ENCODE measurements at regions not wholly inside any gene's neighbourhood (a gene's known extent, or its start where the extent isn't known, plus 50 kb on each side); places are given as distances from the start of the nearest gene placed in this dataset.

DNA sequence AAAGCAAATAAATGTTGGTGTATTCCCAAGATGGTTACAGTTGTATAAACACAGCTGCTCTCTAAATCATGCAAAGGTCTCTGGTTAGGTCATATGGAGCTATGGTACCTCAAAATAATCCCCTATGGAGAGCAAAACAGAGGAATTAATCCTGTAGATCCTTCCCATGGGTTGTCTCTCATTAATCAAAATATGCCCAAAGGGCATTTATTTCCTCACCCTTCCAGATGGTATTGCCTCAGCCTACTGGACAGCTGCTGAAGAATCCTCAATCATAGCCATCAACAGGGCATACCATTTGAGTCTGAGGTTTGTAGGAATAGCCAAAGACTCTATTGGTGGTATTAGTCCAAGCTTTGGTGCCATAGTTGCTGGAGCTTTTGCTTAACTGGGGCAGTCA is 360.9 kb downstream of the RPL10L start:
- no peak for TF ChIP-seq GATA1 (IDR thresholded peaks at IDR 0.05; ENCODE audit: low read depth, low read length)
- TF ChIP-seq POLR2A (IDR thresholded peaks at IDR 0.05; ENCODE audit: low read length) = no peak
- DNase-seq = no peak

DNA sequence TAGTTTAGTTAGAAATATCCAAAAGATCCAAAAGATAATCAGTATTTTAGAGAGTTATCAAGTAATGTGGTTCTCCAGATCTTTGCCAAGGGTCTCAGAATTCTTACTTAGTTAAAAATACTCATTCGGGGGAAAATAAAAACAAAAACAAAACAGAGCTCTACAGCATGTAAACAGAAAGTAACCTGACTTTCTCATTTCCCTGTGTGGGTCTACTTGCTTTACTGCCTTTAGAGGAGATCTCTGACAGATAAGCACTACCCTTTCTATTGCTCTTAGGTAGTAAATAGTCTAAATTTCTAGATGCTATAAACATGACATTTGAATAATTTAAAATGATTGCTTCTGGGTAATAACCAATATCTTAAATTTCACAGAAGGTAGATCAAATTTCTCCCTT is 371.8 kb downstream of the RPL10L start:
- no peak for DNase-seq

DNA sequence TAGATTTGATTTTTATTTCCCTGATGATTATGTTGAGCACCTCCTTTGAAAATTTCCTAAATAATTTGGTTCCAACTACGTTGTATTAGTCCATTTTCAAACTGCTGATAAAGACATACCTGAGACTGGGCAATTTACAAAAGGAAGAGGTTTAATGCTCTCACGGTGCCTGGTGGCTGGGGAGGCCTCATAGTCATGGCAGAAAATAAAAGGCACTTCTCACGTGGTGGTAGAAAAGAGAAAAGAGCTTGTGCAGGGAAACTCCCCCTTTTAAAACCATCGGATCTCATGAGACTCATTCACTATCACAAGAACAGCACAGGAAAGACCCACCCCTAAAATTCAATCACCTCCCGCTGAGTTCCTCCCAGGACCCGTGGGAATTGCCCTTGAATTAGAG is 372.3 kb downstream of the RPL10L start:
- TF ChIP-seq GATA1 (IDR thresholded peaks at IDR 0.05; ENCODE audit: low read depth, low read length) (no peak), POLR2A (IDR thresholded peaks at IDR 0.05; ENCODE audit: low read length) (no peak)
- DNase-seq = no peak

More for the DNA sequence above, 371.8 kb downstream of the RPL10L start:
- TF ChIP-seq POLR2A (IDR thresholded peaks at IDR 0.05; ENCODE audit: low read length) = no peak
- no peak for TF ChIP-seq GATA1 (IDR thresholded peaks at IDR 0.05; ENCODE audit: low read depth, low read length)

DNA sequence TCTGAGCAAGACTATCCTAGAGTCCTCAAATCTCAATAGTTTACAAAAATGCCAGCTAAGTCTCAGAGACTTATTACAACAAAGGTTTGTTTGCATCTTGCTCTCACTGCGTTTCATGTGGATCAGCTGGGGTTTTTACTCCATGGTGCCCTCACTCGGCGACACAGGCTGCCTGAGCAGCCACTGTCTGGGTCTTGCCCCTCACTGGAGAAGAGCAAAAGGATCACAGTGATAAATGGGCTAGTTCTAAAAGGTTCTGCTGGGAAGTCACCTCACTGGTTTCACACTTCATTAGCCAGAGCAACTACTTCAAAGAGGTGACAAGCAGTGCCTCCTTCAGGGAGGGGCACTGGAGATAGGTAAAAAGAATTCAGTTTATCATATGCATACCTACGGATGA is 392.0 kb downstream of the RPL10L start:
- TF ChIP-seq POLR2A (IDR thresholded peaks at IDR 0.05; ENCODE audit: low read length) = no peak
- TF ChIP-seq GATA1 (IDR thresholded peaks at IDR 0.05; ENCODE audit: low read depth, low read length) = no peak
- no peak for DNase-seq

DNA sequence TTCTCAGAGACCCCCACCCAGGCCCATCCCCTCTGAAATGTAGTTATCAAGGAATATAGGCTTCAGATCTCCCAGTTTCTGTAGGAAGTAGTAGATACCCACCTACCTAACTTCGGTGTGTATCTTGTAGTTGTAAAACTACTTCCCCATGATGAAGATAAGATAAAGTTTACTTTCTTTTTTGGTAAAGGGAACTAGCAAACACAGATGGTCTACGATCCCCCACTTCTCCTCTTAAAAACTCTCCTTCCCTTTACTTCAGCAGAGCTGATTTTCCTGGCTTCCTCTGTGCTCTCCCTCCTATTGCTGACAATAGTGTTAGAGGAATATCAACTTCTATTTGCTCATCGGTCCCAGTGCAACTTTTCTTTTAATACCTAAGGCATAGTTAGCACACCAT is 395.2 kb downstream of the RPL10L start:
- no peak for DNase-seq
- TF ChIP-seq POLR2A (IDR thresholded peaks at IDR 0.05; ENCODE audit: low read length) (no peak), GATA1 (IDR thresholded peaks at IDR 0.05; ENCODE audit: low read depth, low read length) (no peak)

DNA sequence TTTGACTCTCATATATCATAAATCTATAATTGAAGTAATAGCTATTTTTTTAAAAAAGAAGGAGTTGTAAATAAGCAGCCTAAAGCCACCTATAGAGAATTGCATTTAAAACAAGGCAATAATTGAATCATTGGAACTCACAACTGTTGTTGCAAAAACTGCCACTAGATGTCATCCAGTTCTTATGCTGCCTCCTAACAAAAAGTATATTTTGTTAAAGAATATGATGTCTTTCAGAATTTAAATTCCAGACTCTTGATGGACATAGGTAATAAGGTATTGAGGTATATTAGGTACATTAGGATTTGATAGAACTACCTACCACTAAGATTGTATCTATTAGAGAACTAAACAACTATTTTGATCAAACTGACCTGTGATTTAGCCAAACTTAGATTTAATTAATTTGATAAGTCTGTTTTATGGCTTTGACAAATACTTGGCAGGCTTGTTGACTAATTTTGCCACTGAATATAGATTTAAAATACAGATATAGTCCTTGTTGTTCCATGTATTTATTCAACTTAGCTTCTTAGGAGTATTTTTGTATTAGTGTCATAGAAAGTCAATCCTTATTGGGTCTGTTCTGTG is 401.4 kb downstream of the RPL10L start:
- no peak for TF ChIP-seq GATA1 (IDR thresholded peaks at IDR 0.05; ENCODE audit: low read depth, low read length)
- no peak for TF ChIP-seq POLR2A (IDR thresholded peaks at IDR 0.05; ENCODE audit: low read length)
- DNase-seq = peak; percentile 1 to 20

DNA sequence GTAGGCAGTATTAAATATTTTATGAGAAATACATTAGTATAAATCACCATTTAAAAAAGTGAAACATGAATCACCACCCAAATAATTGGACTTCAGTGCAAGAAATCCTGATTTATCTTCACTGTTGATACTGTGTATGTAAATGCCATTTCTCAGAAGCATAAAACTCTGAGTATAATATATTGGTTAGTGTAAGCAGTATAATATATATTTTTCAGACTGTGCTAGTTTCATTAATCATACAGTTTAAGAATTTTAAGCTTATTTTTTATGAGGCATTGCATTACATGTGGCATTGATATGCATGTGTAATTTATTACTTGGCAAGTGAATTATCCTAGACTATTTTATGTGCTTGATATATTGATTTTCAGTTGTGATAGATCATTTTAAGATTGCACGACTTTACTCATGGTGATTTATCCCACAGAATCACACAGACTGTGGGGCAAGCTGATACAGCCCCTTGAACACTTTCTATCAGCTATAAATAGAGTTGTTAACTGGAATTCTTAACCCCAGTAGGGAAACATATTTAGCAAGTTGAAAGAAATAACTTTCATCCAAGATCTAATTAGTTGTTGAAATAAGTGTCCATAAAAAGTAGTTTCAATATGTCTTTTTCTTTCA is 403.5 kb downstream of the RPL10L start:
- no peak for DNase-seq
- no peak for TF ChIP-seq POLR2A (IDR thresholded peaks at IDR 0.05; ENCODE audit: low read length)
- no peak for TF ChIP-seq GATA1 (IDR thresholded peaks at IDR 0.05; ENCODE audit: low read depth, low read length)

DNA sequence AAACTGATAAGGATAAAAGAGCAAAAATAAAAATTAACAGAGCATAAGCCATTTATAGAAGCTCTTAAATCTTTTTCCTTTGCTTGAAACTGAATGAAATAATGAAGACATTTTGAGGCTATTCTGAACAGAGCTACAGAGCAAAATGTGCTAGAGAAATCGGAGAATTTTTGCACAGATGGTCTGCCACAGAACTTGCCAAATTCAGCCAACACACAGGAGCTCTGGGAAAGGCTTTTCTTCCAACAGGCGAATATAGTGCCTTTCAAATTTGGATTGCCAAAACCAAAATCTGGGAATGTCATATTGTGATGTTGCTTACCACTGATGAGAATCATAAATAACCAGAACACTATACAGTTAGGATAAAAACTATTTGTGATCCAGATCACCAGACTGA is 406.3 kb downstream of the RPL10L start:
- no peak for TF ChIP-seq POLR2A (IDR thresholded peaks at IDR 0.05; ENCODE audit: low read length)
- no peak for TF ChIP-seq GATA1 (IDR thresholded peaks at IDR 0.05; ENCODE audit: low read depth, low read length)
- DNase-seq = no peak

DNA sequence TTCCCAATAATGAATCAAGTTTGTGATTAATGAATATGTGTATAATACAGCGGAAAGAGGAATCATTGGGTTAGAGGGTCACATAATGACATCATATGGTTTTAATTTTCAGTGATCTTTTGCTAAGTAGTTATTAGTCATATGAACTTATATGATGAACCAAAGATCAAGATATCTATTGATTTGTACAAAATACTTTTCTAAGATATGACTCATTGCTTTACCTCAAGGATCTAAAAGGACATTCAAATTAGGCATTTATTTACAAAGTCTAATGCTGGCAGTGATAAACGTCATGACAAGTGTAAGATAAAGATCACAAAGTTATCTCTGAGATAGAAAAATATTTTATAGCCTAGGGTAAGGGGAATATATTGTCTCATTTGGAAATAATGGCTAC is 417.8 kb downstream of the RPL10L start:
- no peak for TF ChIP-seq POLR2A (IDR thresholded peaks at IDR 0.05; ENCODE audit: low read length)
- TF ChIP-seq GATA1 (IDR thresholded peaks at IDR 0.05; ENCODE audit: low read depth, low read length) = no peak
- no peak for DNase-seq

DNA sequence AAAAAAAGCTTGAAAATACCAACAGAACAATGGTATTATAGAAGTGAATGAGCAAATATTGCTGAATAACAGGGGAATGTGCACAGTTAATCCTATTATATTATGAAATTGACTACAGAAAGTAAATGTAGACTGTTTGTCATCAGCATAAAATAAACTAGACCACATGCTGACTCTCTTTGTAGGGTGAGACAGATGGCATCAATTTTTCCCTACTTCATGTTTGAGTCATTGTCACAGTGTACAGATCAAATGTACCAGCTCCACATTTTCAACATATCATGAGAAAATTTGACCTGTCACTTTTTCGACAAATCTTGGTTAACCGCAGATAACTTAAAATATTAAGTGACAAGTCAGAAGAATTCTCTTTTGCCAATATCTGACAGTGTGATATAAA is 421.0 kb downstream of the RPL10L start:
- no peak for TF ChIP-seq GATA1 (IDR thresholded peaks at IDR 0.05; ENCODE audit: low read depth, low read length)
- TF ChIP-seq POLR2A (IDR thresholded peaks at IDR 0.05; ENCODE audit: low read length) = no peak
- no peak for DNase-seq

DNA sequence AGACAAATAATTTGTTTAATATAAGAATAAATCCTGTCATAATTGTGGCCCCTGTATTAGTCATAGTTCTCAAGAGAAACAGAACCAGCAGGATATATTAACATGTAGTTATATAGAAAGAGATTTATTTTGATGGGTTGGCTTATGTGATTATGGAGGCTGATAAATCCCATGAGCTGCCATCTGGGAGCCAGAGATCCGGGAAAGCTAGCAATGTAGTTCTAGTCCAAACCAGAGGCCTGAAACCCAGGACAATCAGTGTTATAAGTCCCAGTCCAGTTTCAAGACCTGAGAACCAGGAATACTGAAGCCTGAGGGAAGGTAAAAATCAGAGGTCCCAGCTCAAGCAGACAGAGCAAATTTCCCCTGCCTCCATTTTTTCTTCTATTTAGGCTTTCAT is 435.8 kb downstream of the RPL10L start:
- DNase-seq = no peak
- TF ChIP-seq POLR2A (IDR thresholded peaks at IDR 0.05; ENCODE audit: low read length) (no peak), GATA1 (IDR thresholded peaks at IDR 0.05; ENCODE audit: low read depth, low read length) (no peak)

DNA sequence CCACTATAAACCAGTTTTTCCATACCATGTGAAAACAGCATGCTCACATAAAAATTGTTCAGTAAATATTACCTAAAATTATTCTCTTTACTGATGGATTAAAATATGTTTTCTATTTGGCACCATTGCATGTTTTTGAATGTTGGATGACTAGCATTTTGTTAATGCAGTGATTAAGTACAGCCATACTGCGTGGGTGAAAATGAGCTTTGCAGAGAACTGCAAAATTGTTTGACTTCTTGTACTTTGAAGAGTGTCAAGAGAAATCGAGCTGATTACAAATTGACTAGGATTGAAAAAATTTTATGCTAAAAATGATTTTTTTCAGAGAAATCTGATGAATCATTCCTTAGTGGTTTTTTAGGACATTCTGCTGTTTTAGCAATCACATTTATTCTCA is 452.9 kb downstream of the RPL10L start:
- DNase-seq = no peak
- TF ChIP-seq GATA1 (IDR thresholded peaks at IDR 0.05; ENCODE audit: low read depth, low read length) = no peak
- no peak for TF ChIP-seq POLR2A (IDR thresholded peaks at IDR 0.05; ENCODE audit: low read length)

DNA sequence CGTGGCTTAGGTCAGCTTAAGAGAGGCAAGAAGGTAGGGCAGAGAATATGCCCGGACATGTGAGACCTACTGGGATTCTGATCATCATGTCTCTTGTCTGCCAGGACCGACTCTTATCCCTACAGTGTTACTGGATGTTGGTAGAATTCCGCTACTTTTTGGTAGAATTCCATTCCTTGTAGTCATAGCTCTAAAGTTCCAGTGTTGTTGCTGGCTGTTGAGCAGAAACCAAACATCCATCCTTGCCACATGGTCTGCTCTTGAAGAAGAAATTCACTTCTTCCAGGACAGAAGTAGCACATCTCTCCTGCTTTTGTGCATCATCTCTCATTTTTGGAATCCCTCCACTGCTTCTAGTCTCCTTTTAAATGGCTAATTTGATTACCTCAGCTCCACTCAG is 453.7 kb downstream of the RPL10L start:
- TF ChIP-seq GATA1 (IDR thresholded peaks at IDR 0.05; ENCODE audit: low read depth, low read length) = no peak
- TF ChIP-seq POLR2A (IDR thresholded peaks at IDR 0.05; ENCODE audit: low read length) = no peak
- DNase-seq = no peak

Data from erythroblast (primary cell).